Activated CD4-positive, alpha-beta T cell treated with anti-CD3 and anti-CD28 coated beads, Interleukin-2, amount 10 ng/mL, durations not matched to agents 24 days and 14 days (primary cell): ENCODE measurements at regions not wholly inside any gene's neighbourhood (a gene's known extent, or its start where the extent isn't known, plus 50 kb on each side); places are given as distances from the start of the nearest gene placed in this dataset.

Experiments
- DNase-seq: peaks from one replicate; pipeline ENCODE4 v3.0.0; 2022
- H3K27ac Mint-ChIP-seq: one replicate; pipeline ENCODE4 v1.8.0; 2022; ENCODE audit warnings: mild to moderate bottlenecking, mixed read lengths
- H3K27me3 Mint-ChIP-seq: one replicate; pipeline ENCODE4 v1.8.0; 2022; ENCODE audit warnings: mixed read lengths
- H3K36me3 Mint-ChIP-seq: one replicate; pipeline ENCODE4 v1.8.0; 2022; ENCODE audit warnings: low read depth, mild to moderate bottlenecking, mixed read lengths
- H3K4me1 Mint-ChIP-seq: one replicate; pipeline ENCODE4 v1.8.0; 2021; ENCODE audit warnings: mixed read lengths
- H3K4me3 Mint-ChIP-seq: one replicate; pipeline ENCODE4 v1.8.0; 2022; ENCODE audit warnings: mild to moderate bottlenecking, moderate library complexity, mixed read lengths
- H3K9me3 Mint-ChIP-seq: one replicate; pipeline ENCODE4 v1.8.0; 2021; ENCODE audit warnings: mixed read lengths
- intact Hi-C: fragments of 100-400 bp; cut with micrococcal nuclease; formaldehyde crosslinking; loops from one replicate; pipeline ENCODE4 v1.15.1; 2023

GRCh38 chr7:86212976-86213375, 430.7 kb upstream of the GRM3 start:
- no peaks in the 10 kb centered on the region for H3K9me3 Mint-ChIP-seq
- no peaks in the 10 kb centered on the region for H3K4me1 Mint-ChIP-seq
- DNase-seq = no peak
- H3K4me3 Mint-ChIP-seq = no peak overlapping the region
- intact Hi-C loops = no loop called here
- H3K27ac Mint-ChIP-seq = no peak overlapping the region
- H3K27me3 Mint-ChIP-seq = no peaks in the 10 kb centered on the region
- no peaks in the 10 kb centered on the region for H3K36me3 Mint-ChIP-seq

DNA sequence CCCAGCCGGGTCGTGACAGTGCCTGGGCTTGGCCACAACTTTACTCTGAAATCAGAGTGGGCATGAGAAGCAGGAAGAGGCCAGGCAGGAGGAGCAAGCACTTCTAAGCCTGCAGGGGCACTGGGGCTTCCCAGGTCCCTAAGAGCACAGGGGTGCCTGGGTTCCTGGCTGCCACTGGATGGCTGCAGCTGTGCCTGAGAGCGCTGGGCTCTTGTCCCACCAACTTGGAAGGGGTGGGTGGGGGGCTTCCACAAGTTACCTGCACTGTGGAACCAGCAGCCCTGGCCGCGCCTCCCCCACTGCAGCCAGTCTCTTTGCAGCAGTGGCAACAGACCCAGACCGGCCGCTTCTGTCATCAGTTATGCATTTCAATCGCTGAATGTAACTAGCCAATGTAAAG, 434.7 kb upstream of the GRM3 start:
- no peaks in the 10 kb centered on the region for H3K9me3 Mint-ChIP-seq
- H3K4me3 Mint-ChIP-seq = no peak overlapping the region
- DNase-seq = no peak
- no peaks in the 10 kb centered on the region for H3K27me3 Mint-ChIP-seq
- intact Hi-C loops = no loop called here
- H3K36me3 Mint-ChIP-seq = no peaks in the 10 kb centered on the region
- no peak overlapping the region for H3K27ac Mint-ChIP-seq
- no peaks in the 10 kb centered on the region for H3K4me1 Mint-ChIP-seq

DNA sequence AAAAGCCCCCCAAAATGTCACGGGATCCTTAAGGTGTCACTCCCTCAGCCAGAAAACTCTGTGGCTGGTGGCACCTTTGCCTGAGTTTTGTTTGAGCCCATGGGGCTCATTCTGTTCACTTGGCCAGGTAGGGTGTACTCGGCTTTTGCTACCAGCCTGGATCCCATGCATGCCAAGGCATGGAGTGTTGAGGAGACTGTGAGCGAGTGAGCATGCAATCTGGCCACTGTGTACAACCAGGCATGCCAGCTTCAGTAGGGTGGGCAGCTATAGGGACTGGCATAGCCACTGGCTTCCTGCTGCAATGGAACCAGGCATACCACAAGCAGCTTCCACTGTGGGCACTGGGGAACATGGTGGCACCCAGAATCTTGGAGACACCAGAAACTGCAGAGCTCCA, 436.0 kb upstream of the GRM3 start:
- Mint-ChIP-seq H3K27ac (no peak overlapping the region), H3K4me3 (no peak overlapping the region), H3K27me3 (no peaks in the 10 kb centered on the region), H3K36me3 (no peaks in the 10 kb centered on the region), H3K4me1 (no peaks in the 10 kb centered on the region), H3K9me3 (no peaks in the 10 kb centered on the region)
- no peak for DNase-seq
- intact Hi-C loops = no loop called here

DNA sequence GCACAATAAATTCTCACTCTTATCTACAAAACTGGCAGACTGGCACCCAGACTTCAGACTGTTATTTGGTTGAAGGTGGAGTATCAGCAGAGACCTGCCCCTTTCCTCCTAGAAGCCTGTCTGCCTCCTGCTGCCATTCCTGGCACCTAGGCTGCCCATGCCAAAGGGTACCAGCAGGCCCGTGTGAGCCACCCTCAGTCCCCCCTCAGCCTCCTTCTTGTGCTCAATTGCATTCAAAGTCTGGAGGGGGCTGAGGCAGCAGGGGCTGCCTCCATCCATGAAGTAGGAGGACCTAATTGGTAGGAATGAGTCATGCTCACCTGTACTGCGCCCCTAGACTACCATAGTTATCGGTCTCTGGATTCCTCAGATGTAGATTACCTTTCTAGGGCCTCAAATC, 440.9 kb upstream of the GRM3 start:
- H3K36me3 Mint-ChIP-seq = no peaks in the 10 kb centered on the region
- H3K9me3 Mint-ChIP-seq = peaks cover 3% of the 10 kb centered on the region
- no peak overlapping the region for H3K4me3 Mint-ChIP-seq
- H3K4me1 Mint-ChIP-seq = no peaks in the 10 kb centered on the region
- no peak for DNase-seq
- H3K27ac Mint-ChIP-seq = no peak overlapping the region
- intact Hi-C loops = no loop called here
- no peaks in the 10 kb centered on the region for H3K27me3 Mint-ChIP-seq

GRCh38 chr7:86201767-86202166, 441.9 kb upstream of the GRM3 start:
- Mint-ChIP-seq H3K4me3 (no peak overlapping the region), H3K4me1 (no peaks in the 10 kb centered on the region), H3K36me3 (no peaks in the 10 kb centered on the region), H3K27me3 (no peaks in the 10 kb centered on the region), H3K27ac (no peak overlapping the region), H3K9me3 (peaks cover 3% of the 10 kb centered on the region)
- intact Hi-C loops = no loop called here
- DNase-seq = no peak

DNA sequence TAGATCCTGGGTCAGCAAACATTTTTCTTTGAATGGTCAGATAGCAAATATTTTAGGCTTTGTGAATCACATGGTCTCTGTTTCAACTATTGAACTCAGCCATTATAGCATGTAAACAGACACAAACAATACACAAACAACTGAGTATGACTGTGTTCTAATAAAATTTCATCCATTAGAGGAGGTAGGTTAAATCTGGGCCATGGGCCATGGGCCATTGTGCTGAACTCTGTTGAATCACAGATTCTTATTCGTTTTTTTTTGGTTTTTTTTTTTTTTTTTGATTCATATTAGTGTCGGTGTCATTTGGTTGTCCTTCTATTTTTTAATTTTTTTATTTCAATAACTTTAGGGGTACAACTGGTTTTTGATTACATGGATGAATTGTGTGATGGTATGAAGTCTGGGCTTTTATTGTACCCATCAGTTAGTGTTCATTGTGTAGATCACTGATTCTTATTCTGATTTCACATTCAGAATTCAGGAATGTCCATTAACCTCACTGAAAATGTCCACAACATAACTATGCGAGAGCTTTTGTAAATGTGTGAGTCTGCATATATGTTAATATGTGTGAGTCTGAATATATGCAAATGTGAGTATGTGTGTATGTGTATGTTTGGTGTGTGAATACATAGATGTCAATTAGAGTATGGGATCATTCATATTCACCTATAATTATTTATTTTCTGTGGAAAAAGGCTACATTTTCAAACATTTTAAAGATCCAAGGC, 443.7 kb upstream of the GRM3 start:
- Mint-ChIP-seq H3K4me1 (no peaks in the 10 kb centered on the region), H3K27me3 (no peaks in the 10 kb centered on the region), H3K9me3 (peaks cover 7% of the 10 kb centered on the region), H3K36me3 (no peaks in the 10 kb centered on the region), H3K27ac (no peak overlapping the region), H3K4me3 (no peak overlapping the region)
- DNase-seq = no peak
- intact Hi-C loops = no loop called here

DNA sequence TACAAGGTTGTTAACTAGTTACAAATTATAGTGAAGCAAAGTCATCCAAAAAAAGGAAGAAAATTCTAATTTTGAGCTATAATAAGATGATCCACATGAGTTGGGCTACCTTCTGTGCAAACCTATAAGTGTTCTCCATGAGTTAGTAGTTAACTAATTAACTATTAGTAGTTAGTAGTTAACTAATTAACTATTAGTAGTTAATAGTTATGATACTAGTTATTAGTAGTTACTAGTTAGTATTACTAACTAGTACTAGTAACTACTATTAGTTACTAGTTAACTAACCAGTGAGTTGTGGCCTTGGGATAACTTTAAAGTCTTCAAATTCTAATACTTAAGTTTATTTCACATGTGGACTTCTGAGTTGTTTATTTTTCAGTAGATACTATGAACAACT, 453.4 kb upstream of the GRM3 start:
- H3K27me3 Mint-ChIP-seq = no peaks in the 10 kb centered on the region
- no peak overlapping the region for H3K4me3 Mint-ChIP-seq
- DNase-seq = no peak
- no peaks in the 10 kb centered on the region for H3K36me3 Mint-ChIP-seq
- H3K9me3 Mint-ChIP-seq = peaks cover 7% of the 10 kb centered on the region
- no peak overlapping the region for H3K27ac Mint-ChIP-seq
- no peaks in the 10 kb centered on the region for H3K4me1 Mint-ChIP-seq
- intact Hi-C loops = no loop called here

- no peaks in the 10 kb centered on the region for H3K9me3 Mint-ChIP-seq
- intact Hi-C loops = no loop called here
- H3K36me3 Mint-ChIP-seq = no peaks in the 10 kb centered on the region
- no peak overlapping the region for H3K4me3 Mint-ChIP-seq
- H3K27ac Mint-ChIP-seq = no peak overlapping the region
- no peak for DNase-seq
- no peaks in the 10 kb centered on the region for H3K27me3 Mint-ChIP-seq
- no peaks in the 10 kb centered on the region for H3K4me1 Mint-ChIP-seq
Observed at GRCh38 chr7:86181474-86181873, 462.2 kb upstream of the GRM3 start.

DNA sequence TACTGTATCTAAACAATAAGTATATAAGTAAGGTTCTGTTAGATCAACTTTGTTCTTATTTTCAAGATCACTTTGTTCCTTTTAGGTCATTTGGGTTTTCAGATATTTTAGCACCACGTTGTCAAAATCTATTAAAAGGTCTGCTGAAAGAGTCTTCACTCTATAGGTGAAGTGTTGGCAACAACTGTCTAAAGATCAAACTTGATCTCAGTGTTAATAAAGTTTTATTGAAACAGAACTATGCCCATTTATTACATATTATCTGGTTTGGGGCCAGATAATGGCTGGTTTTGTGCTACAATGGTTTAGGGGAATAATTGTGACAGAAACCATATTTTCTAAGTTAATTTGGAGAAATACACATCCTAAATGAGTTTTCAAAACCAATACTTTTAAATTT, 478.9 kb upstream of the GRM3 start:
- DNase-seq = no peak
- intact Hi-C loops = no loop called here
- Mint-ChIP-seq H3K27ac (no peak overlapping the region), H3K9me3 (peaks cover 4% of the 10 kb centered on the region), H3K36me3 (no peaks in the 10 kb centered on the region), H3K4me3 (no peak overlapping the region), H3K27me3 (no peaks in the 10 kb centered on the region), H3K4me1 (no peaks in the 10 kb centered on the region)

GRCh38 chr7:86158111-86158510, 485.6 kb upstream of the GRM3 start:
- Mint-ChIP-seq H3K27me3 (no peaks in the 10 kb centered on the region), H3K4me3 (no peak overlapping the region), H3K27ac (no peak overlapping the region), H3K4me1 (no peaks in the 10 kb centered on the region), H3K9me3 (peaks cover 5% of the 10 kb centered on the region), H3K36me3 (no peaks in the 10 kb centered on the region)
- intact Hi-C loops = no loop called here
- DNase-seq = no peak

DNA sequence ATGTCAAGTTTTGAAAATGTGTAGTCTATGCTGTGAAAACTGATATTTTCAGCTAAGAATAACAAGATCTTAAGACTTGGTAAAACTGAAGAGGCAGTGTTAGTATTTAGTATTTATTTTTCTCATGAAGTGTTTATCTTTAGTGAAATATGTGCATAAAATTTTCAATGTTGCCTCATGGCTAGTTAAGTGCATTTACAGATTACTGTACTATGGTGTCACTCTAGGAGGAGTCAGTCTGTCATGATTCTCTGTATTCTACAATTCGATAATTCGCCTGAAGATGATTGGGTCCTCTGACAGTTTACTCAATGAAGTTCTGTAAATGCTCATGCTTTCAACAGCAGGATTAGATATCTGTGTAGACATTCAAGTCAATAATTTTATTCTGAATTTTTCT, 488.1 kb upstream of the GRM3 start:
- Mint-ChIP-seq H3K4me1 (no peaks in the 10 kb centered on the region), H3K4me3 (no peak overlapping the region), H3K27me3 (no peaks in the 10 kb centered on the region), H3K27ac (no peak overlapping the region), H3K36me3 (no peaks in the 10 kb centered on the region), H3K9me3 (peaks cover 4% of the 10 kb centered on the region)
- no peak for DNase-seq
- intact Hi-C loops = no loop called here

GRCh38 chr7:86152926-86153325, 490.8 kb upstream of the GRM3 start:
- DNase-seq = no peak
- no peak overlapping the region for H3K27ac Mint-ChIP-seq
- intact Hi-C loops = no loop called here
- no peaks in the 10 kb centered on the region for H3K36me3 Mint-ChIP-seq
- no peak overlapping the region for H3K4me3 Mint-ChIP-seq
- no peaks in the 10 kb centered on the region for H3K4me1 Mint-ChIP-seq
- peaks cover 4% of the 10 kb centered on the region for H3K9me3 Mint-ChIP-seq
- no peaks in the 10 kb centered on the region for H3K27me3 Mint-ChIP-seq

DNA sequence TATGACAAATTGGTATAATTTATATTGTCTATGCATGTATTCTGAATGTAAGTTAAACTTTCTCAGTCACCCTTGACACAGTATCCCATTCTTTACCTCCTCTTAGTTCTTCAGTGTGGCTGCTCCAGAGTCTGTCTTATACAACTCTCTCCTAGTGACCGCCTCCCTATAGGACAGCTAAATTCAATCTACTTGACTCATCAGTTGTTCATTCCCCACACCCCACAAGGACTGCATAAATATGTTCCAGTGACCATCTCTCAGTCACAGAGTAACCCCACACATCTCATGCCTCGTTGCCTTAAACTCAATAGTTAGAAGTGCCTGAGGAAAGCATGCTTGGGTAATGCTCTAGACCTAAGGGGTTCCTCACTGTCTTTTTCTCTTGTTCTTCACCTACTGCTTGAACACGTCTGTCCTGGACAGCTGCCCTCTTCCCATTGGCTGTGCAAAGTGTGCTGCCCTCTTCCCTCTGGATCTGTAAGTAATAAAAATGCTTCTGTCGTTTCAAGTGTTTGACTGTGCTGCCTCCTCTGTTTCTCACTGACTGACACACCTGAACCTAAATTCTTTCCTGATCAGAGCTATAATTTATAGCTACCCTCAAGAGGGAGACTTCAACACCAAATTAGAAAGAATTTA, 494.6 kb upstream of the GRM3 start:
- intact Hi-C loops = no loop called here
- Mint-ChIP-seq H3K27me3 (no peaks in the 10 kb centered on the region), H3K4me3 (no peak overlapping the region), H3K36me3 (no peaks in the 10 kb centered on the region), H3K27ac (no peak overlapping the region), H3K9me3 (peaks cover 4% of the 10 kb centered on the region), H3K4me1 (no peaks in the 10 kb centered on the region)
- no peak for DNase-seq

GRCh38 chr7:86148501-86148900, 495.2 kb upstream of the GRM3 start:
- Mint-ChIP-seq H3K9me3 (peaks cover 4% of the 10 kb centered on the region), H3K36me3 (no peaks in the 10 kb centered on the region), H3K4me1 (no peaks in the 10 kb centered on the region), H3K27ac (no peak overlapping the region), H3K4me3 (no peak overlapping the region), H3K27me3 (no peaks in the 10 kb centered on the region)
- intact Hi-C loops = no loop called here
- no peak for DNase-seq

DNA sequence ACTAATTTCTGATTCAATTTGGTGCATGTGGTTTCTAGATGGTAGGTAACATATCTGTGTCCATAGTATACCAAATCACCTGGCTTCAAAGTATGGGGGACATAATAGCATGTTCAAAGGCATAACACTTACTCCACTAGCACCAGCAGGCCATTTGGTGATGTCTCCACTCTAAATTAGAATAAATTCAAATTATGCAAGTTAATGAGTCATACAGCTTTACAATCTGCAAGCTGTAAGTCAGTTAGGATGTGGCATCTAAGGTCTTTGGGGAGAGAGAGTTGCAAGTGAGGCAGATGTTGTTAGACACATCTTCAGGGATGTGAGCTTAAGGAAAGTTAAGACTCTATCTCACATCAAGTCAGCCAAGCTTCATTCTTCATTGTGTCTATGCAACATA, 506.4 kb upstream of the GRM3 start:
- Mint-ChIP-seq H3K27me3 (no peaks in the 10 kb centered on the region), H3K27ac (no peak overlapping the region), H3K4me1 (no peaks in the 10 kb centered on the region)

More for the DNA sequence above, 506.4 kb upstream of the GRM3 start:
- no peak for DNase-seq
- Mint-ChIP-seq H3K4me3 (no peak overlapping the region), H3K36me3 (no peaks in the 10 kb centered on the region), H3K9me3 (peaks cover under 1% of the 10 kb centered on the region)
- intact Hi-C loops = no loop called here
